ENCODE measurements at regions not wholly inside any gene's neighbourhood (a gene's known extent, or its start where the extent isn't known, plus 50 kb on each side); places are given as distances from the start of the nearest gene placed in this dataset.

DNA sequence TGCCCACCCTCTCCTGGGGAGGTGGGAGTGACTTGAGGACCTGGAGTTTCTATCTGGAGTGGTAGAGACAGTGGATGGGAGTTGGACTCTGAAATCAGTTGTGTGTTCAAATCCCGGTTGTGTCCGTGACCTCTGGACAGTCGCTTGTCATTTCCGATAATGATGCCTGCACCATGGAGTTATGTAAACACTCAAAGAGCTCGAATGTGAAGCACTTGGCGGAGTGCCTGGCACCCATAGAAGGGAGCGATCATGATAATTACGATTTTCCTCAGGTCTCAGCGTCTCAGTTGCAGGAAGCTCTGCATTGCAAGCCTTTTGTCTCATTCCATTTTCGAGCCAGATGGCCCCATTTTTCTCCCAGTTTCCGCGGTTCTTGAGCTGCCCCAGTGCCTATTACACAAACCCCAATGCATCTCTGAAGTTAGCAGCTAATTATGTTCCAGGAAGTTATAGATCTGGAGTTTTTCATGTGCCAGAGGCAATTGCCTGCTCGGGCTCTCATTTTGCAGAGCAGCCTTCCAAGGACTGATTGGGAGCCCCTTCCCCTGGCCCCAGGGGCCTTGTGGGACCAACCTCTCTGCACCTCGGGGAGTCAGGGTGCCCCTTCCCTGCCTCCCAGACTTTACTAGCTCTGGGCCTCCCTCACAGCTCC, 175.5 kb upstream of the MVB12B start:
- H3K4me2 ChIP-seq (ENCODE audit: insufficient read depth, low read length) = no peak overlapping the region
- H3K4me3 ChIP-seq (replicated peaks in 1 of 3; ENCODE audit: insufficient read depth in 1 of 3, low read depth in 1 of 3, low read length in 3 of 3) = no peak overlapping the region
- H3K27ac ChIP-seq (ENCODE audit: insufficient read depth, low read depth, low read length) = no peak overlapping the region
- intact Hi-C loops (cut with micrococcal nuclease) (no loop called here), dilution Hi-C loops (cut with MboI; ENCODE audit: extremely low pct_ligation_motif_present, low sequenced_read_pairs) (no loop called here)
- ChIA-PET CTCF (interaction anchor here (0.6 to 0.9 kb wide), 2 partner anchors 9 to 768 kb away, joined by 3 to 4 read pairs; no protein-coding TSS in a partner anchor), POLR2A (no interaction called here)
- no TSS peak for BruUV-seq (replicated peaks)
- H3K9ac ChIP-seq (replicated peaks; ENCODE audit: extremely low read depth, insufficient read depth, low read length) = no peak overlapping the region
- H3K79me2 ChIP-seq (ENCODE audit: control insufficient read depth, insufficient read depth, low read length) = no peaks in the 10 kb centered on the region
- FAIRE-seq = no peak
- DNase-seq (ENCODE audit: low read depth, low spot score) = no peak
- no peaks in the 10 kb centered on the region for H3K9me1 ChIP-seq (replicated peaks; ENCODE audit: control insufficient read depth, extremely low read depth, insufficient read depth, low read length)
- TF ChIP-seq, protein P1, sequence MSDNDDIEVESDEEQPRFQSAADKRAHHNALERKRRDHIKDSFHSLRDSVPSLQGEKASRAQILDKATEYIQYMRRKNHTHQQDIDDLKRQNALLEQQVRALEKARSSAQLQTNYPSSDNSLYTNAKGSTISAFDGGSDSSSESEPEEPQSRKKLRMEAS (IDR thresholded peaks at IDR 0.05; ENCODE audit: insufficient read depth, insufficient read length) = no peak
- no peak for TF ChIP-seq FOS (IDR thresholded peaks at IDR 0.05; ENCODE audit: borderline replicate concordance, insufficient read depth, low read length)
- TF ChIP-seq EZH2 (IDR thresholded peaks at IDR 0.05; ENCODE audit: borderline replicate concordance, low read depth, low read length, severe bottlenecking) = no peak
- TF ChIP-seq, protein P2, sequence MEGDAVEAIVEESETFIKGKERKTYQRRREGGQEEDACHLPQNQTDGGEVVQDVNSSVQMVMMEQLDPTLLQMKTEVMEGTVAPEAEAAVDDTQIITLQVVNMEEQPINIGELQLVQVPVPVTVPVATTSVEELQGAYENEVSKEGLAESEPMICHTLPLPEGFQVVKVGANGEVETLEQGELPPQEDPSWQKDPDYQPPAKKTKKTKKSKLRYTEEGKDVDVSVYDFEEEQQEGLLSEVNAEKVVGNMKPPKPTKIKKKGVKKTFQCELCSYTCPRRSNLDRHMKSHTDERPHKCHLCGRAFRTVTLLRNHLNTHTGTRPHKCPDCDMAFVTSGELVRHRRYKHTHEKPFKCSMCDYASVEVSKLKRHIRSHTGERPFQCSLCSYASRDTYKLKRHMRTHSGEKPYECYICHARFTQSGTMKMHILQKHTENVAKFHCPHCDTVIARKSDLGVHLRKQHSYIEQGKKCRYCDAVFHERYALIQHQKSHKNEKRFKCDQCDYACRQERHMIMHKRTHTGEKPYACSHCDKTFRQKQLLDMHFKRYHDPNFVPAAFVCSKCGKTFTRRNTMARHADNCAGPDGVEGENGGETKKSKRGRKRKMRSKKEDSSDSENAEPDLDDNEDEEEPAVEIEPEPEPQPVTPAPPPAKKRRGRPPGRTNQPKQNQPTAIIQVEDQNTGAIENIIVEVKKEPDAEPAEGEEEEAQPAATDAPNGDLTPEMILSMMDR (IDR thresholded peaks at IDR 0.05; ENCODE audit: extremely low read depth in 1 of 2, insufficient read depth in 1 of 2, low read depth in 1 of 2, low read length in 2 of 2) = no peak
- no peak for TF ChIP-seq POLR2A (IDR thresholded peaks at IDR 0.05; ENCODE audit: low read depth, low read length)
- TF ChIP-seq GATA2 (IDR thresholded peaks at IDR 0.05; ENCODE audit: insufficient read depth, insufficient read length, low read depth, low read length) = no peak
- TF ChIP-seq JUN (IDR thresholded peaks at IDR 0.05; ENCODE audit: borderline replicate concordance, insufficient read depth, insufficient read length, low read depth) = no peak
- TF ChIP-seq POLR2AphosphoS5 (IDR thresholded peaks at IDR 0.05; ENCODE audit: insufficient read depth, low read depth, low read length) = no peak
- TF ChIP-seq MYC (IDR thresholded peaks at IDR 0.05; ENCODE audit: low read depth, low read length) = no peak
- peaks cover 0 to 2% of the 10 kb centered on the region in 2 experiments for H3K27me3 ChIP-seq (ENCODE audit: control insufficient read depth in 2 of 2, insufficient read depth in 2 of 2, low read length in 2 of 2)
- H3K4me1 ChIP-seq (ENCODE audit: control insufficient read depth, extremely low read depth, insufficient read depth, low read length) = no peaks in the 10 kb centered on the region
- no peaks in the 10 kb centered on the region for H3K9me3 ChIP-seq (replicated peaks; ENCODE audit: control insufficient read depth, insufficient read depth, low read length)
- H3K36me3 ChIP-seq (ENCODE audit: control insufficient read depth in 2 of 2, extremely low read depth in 1 of 2, insufficient read depth in 2 of 2, low read length in 2 of 2) = no peaks in the 10 kb centered on the region
- H4K20me1 ChIP-seq (replicated peaks; ENCODE audit: control insufficient read depth, extremely low read depth, insufficient read depth, low read length) = no peaks in the 10 kb centered on the region
- H2AFZ ChIP-seq (ENCODE audit: low read depth, low read length) = no peak overlapping the region

Measured in endothelial cell of umbilical vein (primary cell).